Upper lobe of left lung (tissue), 6 donors: ENCODE measurements at regions not wholly inside any gene's neighbourhood (a gene's known extent, or its start where the extent isn't known, plus 50 kb on each side); places are given as distances from the start of the nearest gene placed in this dataset.
"Not testable (repeated sequence)": the region's sequence is repeated elsewhere in the genome, so short reads cannot be mapped to it uniquely, and the experiment has no call there.

ENCODE experiments used
- ATAC-seq, 2 donors: fragments of 200-7000 bp; cut with Tn5 transposase; one replicate each; pipeline ENCODE4 v1.9.1; 2022; ENCODE audit warnings: mild to moderate bottlenecking in 2 of 2, moderate library complexity in 2 of 2; ENCODE audit not compliant: low FRiP score in 2 of 2
- DNase-seq, 2 donors: peaks; one replicate each; pipeline ENCODE4 v3.0.0-alpha.2; 2019 to 2020
- H3K27ac ChIP-seq, 4 donors: fragments of 200-600 bp; sonication (generic); one replicate each; pipeline ENCODE4 v1.5.1; 2016 to 2019
- H3K27me3 ChIP-seq, 4 donors: fragments of 200-600 bp; sonication (generic); one replicate each; pipeline ENCODE4 v1.5.1; 2017 to 2019
- H3K36me3 ChIP-seq, 4 donors: fragments of 200-600 bp; sonication (generic); one replicate each; pipeline ENCODE4 v1.5.1; 2016 to 2019
- H3K4me1 ChIP-seq, 4 donors: fragments of 200-600 bp; sonication (generic); one replicate each; pipeline ENCODE4 v1.5.1; 2018 to 2019
- H3K4me3 ChIP-seq, 4 donors: fragments of 200-600 bp; sonication (generic); one replicate each; pipeline ENCODE4 v1.5.1; 2017 to 2019; ENCODE audit warnings: mild to moderate bottlenecking in 2 of 4, moderate library complexity in 1 of 4
- H3K9me3 ChIP-seq, 4 donors: fragments of 200-600 bp; sonication (generic); one replicate each; pipeline ENCODE4 v1.5.1; 2018 to 2019
- CTCF ChIP-seq, 6 experiments: fragments of 450-650 bp in 4 of 6; fragments of 200-600 bp in 2 of 6; sonication (generic) in 2 of 6; IDR thresholded peaks; one replicate each; pipeline ENCODE4 v1.5.1; 2016 to 2019; ENCODE audit warnings: antibody characterized with exemption in 6 of 6
- EP300 ChIP-seq, 4 donors: sonication (generic); formaldehyde crosslinking; IDR thresholded peaks; one replicate each; pipeline ENCODE4 v1.5.1; 2017; ENCODE audit warnings: antibody characterized with exemption in 4 of 4, control low read depth in 2 of 4
- POLR2A ChIP-seq, 4 donors: fragments of 450-650 bp; IDR thresholded peaks; one replicate each; pipeline ENCODE4 v1.5.1; 2016 to 2017; ENCODE audit warnings: antibody characterized with exemption in 4 of 4, mild to moderate bottlenecking in 2 of 4
- POLR2AphosphoS5 ChIP-seq, 2 donors: sonication (generic); formaldehyde crosslinking; IDR thresholded peaks; one replicate each; pipeline ENCODE4 v1.5.1; 2017; ENCODE audit warnings: antibody characterized with exemption in 2 of 2
- WGBS, 2 donors: methylation state at CpG; one replicate each; pipeline ENCODE4 v1.1.5; 2017 to 2018; 5-methylcytosine and 5-hydroxymethylcytosine counted together
- donor health status: DM: no; HTN: no; CAD: no; lungs with moderate emphysema.
- donor health status: DM: no; HTN: yes; CAD: no; lungs with severe emphysema.

- Histone ChIP-seq H3K9me3 (no peaks in the 10 kb centered on the region), H3K27me3 (no peaks in the 10 kb centered on the region), H3K4me3 (no peak overlapping the region), H3K27ac (no peak overlapping the region), H3K4me1 (peaks cover 0 to 4% (median 0%) of the 10 kb centered on the region in 4 donors), H3K36me3 (no peaks in the 10 kb centered on the region)
- TF ChIP-seq EP300 (IDR thresholded peaks at IDR 0.05), result no peak
- TF ChIP-seq POLR2AphosphoS5 (IDR thresholded peaks at IDR 0.05), result no peak
- TF ChIP-seq CTCF (IDR thresholded peaks at IDR 0.05), result no peak
- TF ChIP-seq POLR2A (IDR thresholded peaks at IDR 0.05), result no peak
- no peak for DNase-seq
- WGBS, 2 donors, result 76 to 89% methylated on average over 2 of the region's 2 CpGs
- ATAC-seq, result no peak
These were observed 230.3 kb upstream of the USP24 start for GRCh38 chr1:55445416-55445815.

- Histone ChIP-seq H3K27ac (peak overlapping the region in 3 of 4 donors; percentile 57 to 72 (median 66)), H3K4me1 (peaks cover 0 to 4% (median 0%) of the 10 kb centered on the region in 4 donors), H3K36me3 (no peaks in the 10 kb centered on the region), H3K9me3 (no peaks in the 10 kb centered on the region), H3K4me3 (no peak overlapping the region), H3K27me3 (no peaks in the 10 kb centered on the region)
- DNase-seq, result no peak
- no peak for ATAC-seq
- TF ChIP-seq POLR2A (IDR thresholded peaks at IDR 0.05) (no peak), POLR2AphosphoS5 (IDR thresholded peaks at IDR 0.05) (no peak), CTCF (IDR thresholded peaks at IDR 0.05) (no peak)
- 50 to 75% methylated on average over 1 of the region's 1 CpG for WGBS, 2 donors
These were observed 229.5 kb upstream of the USP24 start for GRCh38 chr1:55444667-55445066.

- WGBS, 2 donors, result 50 to 72% methylated on average over 4 to 7 of the region's 7 CpGs
- ATAC-seq, result peak; percentile 92 to 96
- Histone ChIP-seq H3K36me3 (no peaks in the 10 kb centered on the region), H3K9me3 (no peaks in the 10 kb centered on the region), H3K4me1 (peaks cover 0 to 4% (median 0%) of the 10 kb centered on the region in 4 donors), H3K4me3 (no peak overlapping the region), H3K27ac (peak overlapping the region in 3 of 4 donors; percentile 10 to 66 (median 57)), H3K27me3 (no peaks in the 10 kb centered on the region)
- TF ChIP-seq POLR2AphosphoS5 (IDR thresholded peaks at IDR 0.05) (peak; percentile 93 to 94), EP300 (IDR thresholded peaks at IDR 0.05) (peak in 3 of 4 donors; percentile 47 to 94 (median 83)), POLR2A (IDR thresholded peaks at IDR 0.05) (no peak), CTCF (IDR thresholded peaks at IDR 0.05) (no peak)
- DNase-seq, result peak in 1 of 2 donors; percentile 77
These were observed 228.2 kb upstream of the USP24 start for GRCh38 chr1:55443175-55443915.

- WGBS, 2 donors, result 81 to 84% methylated on average over 1 of the region's 1 CpG
- no peaks in the 10 kb centered on the region for H3K9me3 ChIP-seq
- DNase-seq (no peak), ATAC-seq (no peak)
- H3K27ac ChIP-seq, result no peak overlapping the region
- no peaks in the 10 kb centered on the region for H3K36me3 ChIP-seq
- peaks cover 0 to 4% (median 0%) of the 10 kb centered on the region in 4 donors for H3K4me1 ChIP-seq
- H3K27me3 ChIP-seq, result no peaks in the 10 kb centered on the region
- no peak overlapping the region for H3K4me3 ChIP-seq
- TF ChIP-seq EP300 (IDR thresholded peaks at IDR 0.05) (no peak), POLR2A (IDR thresholded peaks at IDR 0.05) (no peak), POLR2AphosphoS5 (IDR thresholded peaks at IDR 0.05) (no peak), CTCF (IDR thresholded peaks at IDR 0.05) (no peak)
These were observed 226.3 kb upstream of the USP24 start for GRCh38 chr1:55441489-55441888.

GRCh38 chr1:55437692-55438091 is 222.5 kb upstream of the USP24 start:
- Histone ChIP-seq H3K36me3 (no peaks in the 10 kb centered on the region), H3K27me3 (no peaks in the 10 kb centered on the region), H3K27ac (no peak overlapping the region), H3K4me3 (no peak overlapping the region), H3K9me3 (no peaks in the 10 kb centered on the region), H3K4me1 (no peaks in the 10 kb centered on the region)
- DNase-seq (no peak), ATAC-seq (no peak)
- 1 to 51% methylated on average over 2 of the region's 2 CpGs for WGBS, 2 donors
- TF ChIP-seq POLR2A (IDR thresholded peaks at IDR 0.05) (no peak), CTCF (IDR thresholded peaks at IDR 0.05) (no peak), EP300 (IDR thresholded peaks at IDR 0.05) (no peak), POLR2AphosphoS5 (IDR thresholded peaks at IDR 0.05) (no peak)

- not testable (repeated sequence) for H3K9me3 ChIP-seq
These were observed 215.6 kb upstream of the USP24 start for GRCh38 chr1:55430720-55431119.

GRCh38 chr1:55430206-55430605 is 215.0 kb upstream of the USP24 start:
- not testable (repeated sequence) for ATAC-seq, H3K9me3 ChIP-seq, H3K36me3 ChIP-seq, H3K4me3 ChIP-seq, H3K27me3 ChIP-seq
- WGBS, 2 donors, result 89% methylated on average over 8 of the region's 8 CpGs
- DNase-seq, result peak in 1 of 2 donors; percentile 13
- Histone ChIP-seq H3K27ac (peak overlapping the region; percentile 15 to 81 (median 66)), H3K4me1 (peaks cover 13 to 47% (median 28%) of the 10 kb centered on the region in 4 donors)

More at GRCh38 chr1:55430720-55431119, 215.6 kb upstream of the USP24 start:
- H3K27ac ChIP-seq, result peak overlapping the region in 3 of 4 donors; percentile 66 to 81 (median 67)
- not testable (repeated sequence) for DNase-seq, H3K27me3 ChIP-seq, ATAC-seq, H3K36me3 ChIP-seq, H3K4me3 ChIP-seq
- peaks cover 13 to 47% (median 28%) of the 10 kb centered on the region in 4 donors for H3K4me1 ChIP-seq
- 62% methylated on average over 3 of the region's 3 CpGs; no CpG with 5 or more reads in 1 of the 2 donors for WGBS, 2 donors
